Sciatic nerve (tissue), 2 donors: ENCODE measurements at regions not wholly inside any gene's neighbourhood (a gene's known extent, or its start where the extent isn't known, plus 50 kb on each side); places are given as distances from the start of the nearest gene placed in this dataset.

Experiments used
- ATAC-seq: fragments of 200-7000 bp; cut with Tn5 transposase; one replicate; pipeline ENCODE4 v1.9.1; 2020; ENCODE audit warnings: mild to moderate bottlenecking, moderate library complexity
- DNase-seq: peaks from one replicate; pipeline ENCODE4 v3.0.0-alpha.2; 2020; ENCODE audit warnings: low spot score
- intact Hi-C: fragments of 100-400 bp; cut with DNase I; formaldehyde crosslinking; loops from one replicate; pipeline ENCODE4 v1.14.2; 2022
- donor health status: DM: no; HTN: no; CAD: no.
- donor health status: DM: no; HTN: no; CAD: no.

- intact Hi-C loops = no loop called here
- DNase-seq = no peak
- ATAC-seq = no peak
Measured at GRCh38 chr11:62073061-62073460, 50.8 kb upstream of the INCENP start.

DNA sequence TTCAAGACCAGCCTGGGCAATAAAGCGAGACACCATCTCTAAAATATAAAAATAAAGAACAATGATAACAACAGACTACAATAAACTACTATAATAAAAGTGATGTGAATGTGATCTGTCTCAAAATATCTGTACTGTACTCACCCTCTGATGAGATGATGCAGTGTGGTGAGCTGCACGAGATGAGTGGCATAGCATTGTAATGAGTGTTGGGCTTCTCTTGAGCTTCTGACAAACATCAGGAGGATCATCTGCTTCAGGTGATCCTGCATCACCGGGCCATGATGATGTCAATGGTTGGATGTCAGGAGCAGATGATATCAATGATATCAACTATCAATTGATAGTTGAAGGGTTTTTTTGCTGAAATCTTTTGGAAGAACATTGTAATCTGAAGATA lies 52.4 kb upstream of the INCENP start:
- intact Hi-C loops = no loop called here

DNA sequence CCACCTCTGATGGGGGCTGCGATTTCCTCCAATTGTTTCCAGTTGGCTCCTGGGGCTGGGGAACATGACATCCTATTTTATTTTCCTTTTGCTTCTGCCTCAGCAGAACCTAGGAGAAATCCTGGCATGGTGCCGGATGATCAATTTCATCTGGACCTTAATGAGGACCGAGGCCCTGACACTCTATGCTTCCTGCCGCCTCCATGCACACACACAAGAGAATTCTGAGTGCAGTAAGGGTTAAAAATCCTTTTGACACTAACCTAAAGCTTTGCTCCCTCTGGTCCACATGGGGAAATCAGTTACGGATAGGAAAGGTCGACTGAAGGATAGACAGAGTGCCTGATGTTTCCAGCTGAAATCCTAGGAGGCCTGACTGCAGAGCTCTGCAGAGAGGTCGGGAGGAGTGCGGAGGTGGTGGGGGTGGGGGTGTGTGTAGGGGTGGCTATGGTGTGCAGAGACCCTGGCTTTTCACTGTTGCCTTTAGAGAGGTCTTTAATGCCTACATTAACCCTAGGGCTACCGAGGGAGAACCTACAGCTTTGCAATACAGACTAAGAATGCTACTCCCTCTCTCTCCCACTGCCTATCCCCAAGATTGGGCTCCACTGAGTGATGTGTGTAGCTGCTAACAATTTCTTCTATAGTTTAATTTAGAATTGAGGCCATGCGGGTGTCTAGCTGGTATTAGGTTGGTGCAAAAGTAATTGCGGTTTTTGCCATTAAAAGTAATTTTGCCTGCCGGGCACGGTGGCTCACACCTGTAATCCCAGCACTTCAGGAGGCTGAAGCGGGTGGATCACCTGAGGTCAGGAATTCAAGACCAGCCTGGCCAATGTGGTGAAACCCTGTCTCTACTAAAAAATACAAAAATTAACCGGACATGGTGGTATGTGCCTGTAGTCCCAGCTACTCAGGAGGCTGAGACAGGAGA lies 53.6 kb upstream of the INCENP start:
- ATAC-seq = peak; percentile 50
- no peak for DNase-seq
- intact Hi-C loops = loop anchor here (10.0 kb wide), 1 partner anchor 115 kb away; the partner anchor contains the start of gene BEST1

More for the DNA sequence above, 52.4 kb upstream of the INCENP start:
- ATAC-seq (no peak), DNase-seq (no peak)

- ATAC-seq = no peak
- no peak for DNase-seq
- intact Hi-C loops = loop anchor here (10.0 kb wide), 1 partner anchor 115 kb away; the partner anchor contains the start of gene BEST1
Measured at GRCh38 chr11:62069374-62069773, 54.4 kb upstream of the INCENP start.

DNA sequence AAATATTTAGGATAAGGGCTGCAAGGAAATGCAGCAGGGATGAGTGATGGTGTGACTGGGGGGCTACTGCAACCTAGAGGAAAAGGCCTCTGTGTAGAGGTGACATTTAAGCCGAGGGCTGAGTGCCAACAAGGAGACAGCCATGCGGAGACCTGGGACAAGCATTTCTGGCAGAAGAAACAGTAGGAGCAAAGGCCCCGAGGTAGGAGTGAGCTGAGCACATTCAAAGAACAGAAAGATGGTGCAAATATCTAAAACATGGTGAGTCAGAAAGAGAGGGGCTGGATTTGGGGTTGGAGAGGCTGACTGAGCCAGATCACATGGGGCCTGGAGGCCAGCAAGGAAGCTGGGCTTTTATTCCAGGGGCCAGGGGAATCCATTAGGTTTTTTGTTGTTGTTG lies 55.1 kb upstream of the INCENP start:
- no peak for DNase-seq
- intact Hi-C loops = loop anchor here (10.0 kb wide), 1 partner anchor 114 kb away; the partner anchor contains the start of gene BEST1
- no peak for ATAC-seq

- DNase-seq (no peak), ATAC-seq (no peak)
- intact Hi-C loops = loop anchor here (10.0 kb wide), 1 partner anchor 113 kb away; the partner anchor contains the start of gene BEST1
Measured at GRCh38 chr11:62067741-62068140, 56.1 kb upstream of the INCENP start.

DNA sequence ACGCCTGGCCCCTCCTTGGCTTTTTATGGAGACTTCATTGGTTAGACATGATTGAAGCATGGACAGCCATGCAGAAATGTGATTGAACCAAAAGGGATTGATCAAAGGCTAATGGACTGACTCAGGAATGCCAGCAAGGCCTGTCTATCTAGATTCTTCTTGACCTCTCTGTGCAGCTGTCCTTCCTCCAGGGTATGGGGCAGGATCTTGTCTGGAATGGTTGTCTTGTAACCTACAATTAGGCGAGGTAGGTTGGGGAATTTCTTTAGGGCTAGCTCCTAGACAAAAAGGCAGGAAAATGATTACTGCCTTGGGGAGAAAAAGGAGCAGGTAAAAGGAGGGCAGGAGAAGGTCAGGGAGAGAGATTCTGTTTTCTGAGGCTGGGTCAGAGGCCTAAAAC lies 59.6 kb upstream of the INCENP start:
- ATAC-seq (no peak), DNase-seq (no peak)
- intact Hi-C loops = loop anchor here (10.0 kb wide), 1 partner anchor 109 kb away; the partner anchor contains the start of gene BEST1

- no peak for DNase-seq
- peak; percentile 61 for ATAC-seq
- intact Hi-C loops = loop anchor here (10.0 kb wide), 1 partner anchor 108 kb away; the partner anchor contains the start of gene BEST1
Measured at GRCh38 chr11:62062223-62062861, 61.5 kb upstream of the INCENP start.

DNA sequence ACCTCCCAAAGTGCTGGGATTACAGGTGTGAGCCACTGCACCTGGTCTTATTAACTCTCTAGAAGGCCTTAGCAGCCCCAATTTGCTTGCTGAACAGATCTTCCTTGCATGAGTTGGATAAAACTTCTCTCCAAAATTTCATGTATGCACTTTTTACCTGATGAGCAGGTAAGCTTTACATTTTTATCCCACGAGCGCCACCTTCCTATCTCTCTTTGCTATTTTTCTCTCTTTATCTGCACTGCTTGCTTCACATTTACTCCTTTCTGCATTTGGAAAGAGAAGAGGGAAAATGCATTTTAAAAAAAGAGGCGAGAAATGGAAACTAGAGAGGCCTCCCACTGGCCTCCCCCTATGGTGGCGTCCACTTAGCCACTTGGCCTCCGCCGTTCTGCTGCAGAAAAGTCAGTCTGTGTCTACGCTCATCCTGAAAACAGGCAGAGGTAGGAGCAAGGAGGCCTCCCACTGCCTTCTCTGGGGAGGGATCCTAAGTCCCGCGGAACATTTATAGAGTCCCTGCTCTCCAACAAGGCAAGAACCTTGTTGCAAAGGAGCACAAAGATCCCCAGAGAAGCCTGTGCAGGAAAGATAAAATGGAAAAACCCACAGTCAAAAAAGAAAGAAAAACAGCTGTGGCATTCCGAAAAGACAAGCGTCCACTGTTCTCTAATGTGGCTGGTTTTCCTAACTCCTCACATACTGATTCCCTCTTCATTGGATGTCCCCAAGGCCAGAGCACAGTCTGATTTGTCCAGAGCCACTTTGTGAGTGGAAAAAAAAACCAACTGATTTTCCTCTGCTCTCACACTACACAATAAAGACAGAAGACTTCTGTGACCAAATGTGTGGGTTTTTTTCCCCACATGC lies 62.2 kb upstream of the INCENP start:
- ATAC-seq = peak; percentile 91
- intact Hi-C loops = loop anchor here (10.0 kb wide), 1 partner anchor 107 kb away; the partner anchor contains the start of gene BEST1

DNA sequence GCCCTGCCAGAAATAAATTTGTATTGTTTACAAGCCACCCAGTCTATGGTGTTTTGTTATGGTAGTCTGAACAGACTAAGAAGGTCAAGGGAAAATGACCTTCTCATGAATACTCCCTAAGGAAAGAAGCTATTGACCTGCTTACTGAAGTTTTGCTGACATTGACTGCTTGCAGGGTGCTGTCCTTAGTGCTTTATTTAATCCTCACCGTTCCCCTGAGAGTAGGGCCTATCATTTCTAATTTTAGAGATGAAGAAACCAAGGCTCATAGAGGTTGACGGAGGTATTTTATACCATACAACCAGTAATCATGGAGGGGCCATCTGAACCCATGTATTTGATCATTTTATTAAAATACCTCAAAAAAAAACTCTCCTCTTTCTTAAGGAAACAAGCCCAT lies 66.7 kb upstream of the INCENP start:
- ATAC-seq (no peak), DNase-seq (no peak)
- intact Hi-C loops = no loop called here

More for the DNA sequence above, 62.2 kb upstream of the INCENP start:
- DNase-seq = no peak

DNA sequence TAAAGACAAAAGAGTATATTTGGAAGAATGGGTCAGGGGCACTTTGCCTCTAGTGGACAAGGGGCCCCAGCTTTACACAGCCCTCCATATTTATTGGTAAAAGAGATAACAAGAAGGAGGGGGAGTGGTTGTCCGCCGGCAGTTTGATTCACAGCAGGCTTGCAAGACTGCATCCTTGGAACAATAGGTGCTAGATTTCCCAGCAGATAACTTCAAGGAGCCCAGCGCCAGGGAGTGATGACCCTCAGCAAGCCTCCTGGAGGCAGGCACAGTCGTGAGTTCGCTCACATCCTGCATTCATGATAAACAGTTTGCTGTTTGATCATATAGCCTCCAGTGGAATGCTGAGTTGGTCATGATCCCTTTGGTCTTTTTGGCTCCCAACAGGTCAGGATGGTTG lies 67.8 kb upstream of the INCENP start:
- DNase-seq (no peak), ATAC-seq (no peak)
- intact Hi-C loops = no loop called here

DNA sequence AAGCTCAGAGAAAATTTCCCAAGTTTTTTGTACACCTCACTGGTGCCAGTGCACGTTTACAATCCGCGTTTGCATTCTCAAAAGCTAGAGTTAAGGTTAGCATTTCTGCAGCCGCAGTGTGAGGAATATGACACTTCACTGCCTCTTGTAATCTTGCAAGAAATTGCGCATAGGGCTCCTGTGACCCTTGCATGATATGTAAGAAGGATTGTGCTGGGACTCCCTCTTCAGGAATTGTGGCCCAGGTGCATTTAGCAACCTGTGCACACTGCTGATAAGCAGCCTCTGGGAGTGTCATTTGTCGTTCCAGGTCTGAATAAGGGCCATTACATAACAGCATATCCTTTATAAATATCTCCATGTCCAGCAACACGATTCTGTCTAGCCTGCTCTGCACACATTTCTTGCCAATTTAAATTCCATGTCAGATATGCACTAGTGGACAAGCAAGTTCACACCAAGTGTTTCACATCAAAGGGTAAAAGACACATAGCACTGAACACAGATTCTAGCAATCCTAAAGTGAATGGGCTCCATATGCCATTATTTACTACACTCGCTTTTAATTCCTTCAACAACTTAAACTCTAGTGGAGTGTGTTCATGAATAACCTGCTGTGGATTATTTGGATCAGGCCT lies 69.2 kb upstream of the INCENP start:
- no peak for ATAC-seq
- DNase-seq = no peak
- intact Hi-C loops = no loop called here

DNA sequence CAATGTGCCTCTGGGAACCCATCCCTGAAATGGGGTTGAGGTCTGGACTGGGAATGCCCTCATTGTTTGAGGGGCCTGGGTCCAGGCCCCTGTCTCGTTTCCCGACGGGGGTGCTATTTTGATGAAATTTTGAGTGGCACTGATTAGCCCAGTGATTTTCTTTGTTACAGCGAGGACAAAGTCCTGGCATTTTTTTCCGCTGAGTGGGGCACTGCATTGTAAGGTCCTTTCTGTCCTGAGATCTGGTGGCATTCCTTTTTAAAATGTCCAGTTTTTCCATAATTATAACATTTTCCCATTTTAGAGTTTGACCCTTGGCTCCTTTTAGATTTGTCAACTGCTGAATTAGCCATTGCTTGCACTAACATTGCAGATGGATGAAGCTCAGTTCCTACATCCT lies 69.7 kb upstream of the INCENP start:
- DNase-seq = no peak
- no peak for ATAC-seq
- intact Hi-C loops = no loop called here

- no peak for DNase-seq
- ATAC-seq = no peak
- intact Hi-C loops = no loop called here
Measured at GRCh38 chr11:62050716-62051115, 73.1 kb upstream of the INCENP start.

GRCh38 chr11:62048100-62048499 lies 75.7 kb upstream of the INCENP start:
- intact Hi-C loops = no loop called here
- ATAC-seq = no peak

GRCh38 chr11:62046568-62047100 lies 77.2 kb upstream of the INCENP start:
- no peak for ATAC-seq
- no peak for DNase-seq
- intact Hi-C loops = no loop called here

More at GRCh38 chr11:62048100-62048499, 75.7 kb upstream of the INCENP start:
- DNase-seq = no peak

- ATAC-seq = no peak
- intact Hi-C loops = no loop called here
Measured at GRCh38 chr11:62044639-62045121, 77.2 kb upstream of the FTH1 start.

DNA sequence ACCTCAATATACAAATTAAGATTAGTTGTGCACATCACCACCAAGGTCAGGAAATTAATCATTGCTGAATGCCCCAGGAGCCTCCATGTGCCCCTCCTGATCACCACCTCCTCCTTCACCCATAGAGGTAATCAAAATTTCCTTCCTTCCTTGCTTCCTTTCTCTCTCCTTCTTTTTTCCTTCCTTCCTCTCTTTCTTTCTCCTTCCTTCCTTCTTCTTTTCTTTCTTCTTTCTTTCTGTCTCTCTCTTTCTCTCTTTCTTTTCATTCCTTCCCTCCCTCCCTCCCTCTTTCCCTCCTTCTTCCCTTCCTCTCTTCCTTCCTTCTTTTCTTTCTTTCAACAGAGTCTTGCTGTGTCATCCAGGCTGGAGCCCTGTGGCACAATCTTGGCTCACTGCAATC lies 67.9 kb upstream of the FTH1 start:
- no peak for DNase-seq
- no peak for ATAC-seq
- intact Hi-C loops = no loop called here

More at GRCh38 chr11:62044639-62045121, 77.2 kb upstream of the FTH1 start:
- no peak for DNase-seq
